GM19372 (cell line): ENCODE measurements at regions not wholly inside any gene's neighbourhood (a gene's known extent, or its start where the extent isn't known, plus 50 kb on each side); places are given as distances from the start of the nearest gene placed in this dataset.

Experiments used
- ATAC-seq: cut with Tn5 transposase; IDR thresholded peaks from one replicate; pipeline ENCODE4 v1.9.1; 2021; ENCODE audit warnings: mild to moderate bottlenecking, low read depth, moderate library complexity; ENCODE audit not compliant: unreplicated experiment

DNA sequence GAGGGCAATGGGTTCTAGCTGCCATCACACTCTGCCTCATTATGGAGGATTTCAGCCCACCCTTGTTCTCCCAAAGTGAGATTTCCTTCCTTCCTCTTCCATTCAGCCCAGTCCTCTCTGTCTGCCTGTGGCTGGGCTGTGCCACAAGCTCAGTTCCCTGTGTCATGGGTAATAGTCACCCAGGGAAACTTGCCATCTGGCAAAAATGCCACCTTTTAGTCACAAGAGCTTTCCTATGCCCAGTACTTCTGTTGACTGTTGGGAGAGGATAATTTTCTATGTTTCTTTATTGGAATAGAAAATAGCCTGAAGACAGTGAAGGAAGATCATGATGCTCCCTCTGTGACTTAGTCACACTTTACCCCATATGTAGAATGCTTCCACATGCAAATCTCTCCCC lies 71.4 kb downstream of the TLR4 start:
- ATAC-seq: no peak

DNA sequence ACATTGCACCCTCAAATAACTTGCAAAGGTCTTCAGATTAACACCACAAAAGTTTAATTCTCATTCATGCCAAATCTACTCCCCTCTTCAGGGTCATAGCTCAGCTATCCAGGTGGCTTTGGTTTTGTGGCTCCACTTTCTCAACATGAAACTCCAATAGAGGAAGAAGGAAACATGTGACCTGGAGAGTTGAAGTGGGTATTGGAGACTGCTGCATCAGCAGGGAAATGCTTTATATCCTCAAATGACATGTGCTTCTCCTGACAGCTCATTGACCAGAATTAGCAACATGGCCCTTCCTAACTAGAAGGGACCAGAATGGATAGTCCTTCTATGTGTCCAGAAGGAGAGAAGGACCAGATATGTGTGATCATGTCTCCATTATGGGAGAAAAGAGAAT lies 73.6 kb downstream of the TLR4 start:
- ATAC-seq: no peak

GRCh38 chr9:117779760-117780159 lies 75.6 kb downstream of the TLR4 start:
- no peak for ATAC-seq

GRCh38 chr9:117782931-117783788 lies 79.0 kb downstream of the TLR4 start:
- ATAC-seq: peak; percentile 71

DNA sequence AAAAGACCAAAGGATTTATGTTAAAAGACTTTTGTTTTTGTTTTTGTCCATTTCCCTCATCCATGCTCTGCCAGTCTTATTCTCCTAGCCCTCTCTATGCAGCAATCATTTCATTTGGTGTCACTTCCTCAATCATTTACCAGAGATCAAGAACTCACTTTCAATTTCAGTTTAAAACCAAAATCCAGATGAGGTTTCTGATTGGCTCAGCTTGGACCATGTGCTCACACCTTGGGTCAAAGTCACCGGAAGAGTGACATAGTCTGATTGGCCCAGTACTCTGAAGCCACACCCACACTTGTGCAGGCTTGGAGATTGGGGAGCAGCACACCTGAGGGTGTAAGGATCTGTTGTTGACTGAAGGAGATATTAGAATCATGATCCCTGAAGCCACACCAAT lies 79.6 kb downstream of the TLR4 start:
- ATAC-seq: peak; percentile 75

GRCh38 chr9:117784996-117785395 lies 80.8 kb downstream of the TLR4 start:
- no peak for ATAC-seq

DNA sequence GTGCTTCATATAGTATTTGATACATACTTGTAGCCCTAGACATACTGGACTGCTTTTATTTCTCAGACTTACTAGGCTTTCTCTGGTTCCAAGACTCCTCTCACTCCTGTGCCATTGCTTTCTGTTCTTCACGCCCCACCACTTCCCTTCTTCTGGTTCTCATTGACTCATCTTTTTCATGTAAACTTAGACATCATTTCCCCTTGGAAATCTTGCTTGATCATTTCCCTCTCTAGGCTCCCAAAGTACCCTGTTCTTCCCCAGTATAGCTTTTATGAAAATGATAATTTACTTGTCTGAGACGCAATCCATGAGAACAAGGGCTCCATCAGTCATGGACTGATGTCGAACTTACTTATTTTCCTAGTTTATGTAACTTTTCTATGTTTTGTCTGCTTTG lies 83.5 kb downstream of the TLR4 start:
- no peak for ATAC-seq

- no peak for ATAC-seq
Observed at GRCh38 chr9:117795271-117795670, 91.1 kb downstream of the TLR4 start.

GRCh38 chr9:117796681-117797080 lies 92.5 kb downstream of the TLR4 start:
- ATAC-seq: no peak

DNA sequence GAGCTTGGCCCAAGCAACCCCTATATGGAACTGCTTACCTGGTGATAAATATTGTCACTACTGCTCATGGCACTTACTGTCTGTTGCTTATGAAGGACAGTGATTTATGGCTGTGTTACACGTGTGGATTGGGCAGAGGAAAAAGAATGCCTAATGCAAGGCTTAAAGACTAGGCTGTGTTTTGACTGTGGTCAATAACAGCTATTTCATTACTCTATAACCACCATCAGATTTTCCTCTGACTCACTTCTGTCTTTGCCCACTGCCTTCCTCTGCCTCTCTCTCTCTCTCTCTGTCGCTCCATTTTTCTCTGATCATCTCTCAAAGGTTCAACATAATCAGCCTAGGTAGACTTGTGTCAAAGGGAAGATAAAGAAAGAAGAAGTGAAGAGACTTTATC lies 96.2 kb downstream of the TLR4 start:
- ATAC-seq: no peak

DNA sequence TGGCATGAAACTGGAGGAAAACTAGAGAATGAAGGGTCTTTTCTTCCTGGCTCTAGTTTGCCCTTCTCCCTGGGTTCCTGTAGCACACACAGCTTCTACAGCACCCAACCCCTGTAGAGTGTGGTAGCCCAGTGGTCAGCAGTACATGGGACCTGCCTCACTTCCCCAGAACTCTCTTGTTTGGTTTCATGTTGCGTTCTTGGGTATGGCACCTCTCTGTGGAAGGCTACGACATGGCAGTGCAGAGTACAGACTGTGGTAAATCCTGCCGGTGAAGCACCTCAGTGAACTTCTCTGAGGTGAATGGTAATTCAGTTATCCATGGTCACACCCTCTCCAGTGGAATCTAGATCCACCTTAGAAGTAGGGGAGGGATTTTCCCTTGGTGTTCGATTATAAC lies 105.5 kb downstream of the TLR4 start:
- no peak for ATAC-seq

- ATAC-seq: no peak
Observed at GRCh38 chr9:117815315-117815714, 111.1 kb downstream of the TLR4 start.

DNA sequence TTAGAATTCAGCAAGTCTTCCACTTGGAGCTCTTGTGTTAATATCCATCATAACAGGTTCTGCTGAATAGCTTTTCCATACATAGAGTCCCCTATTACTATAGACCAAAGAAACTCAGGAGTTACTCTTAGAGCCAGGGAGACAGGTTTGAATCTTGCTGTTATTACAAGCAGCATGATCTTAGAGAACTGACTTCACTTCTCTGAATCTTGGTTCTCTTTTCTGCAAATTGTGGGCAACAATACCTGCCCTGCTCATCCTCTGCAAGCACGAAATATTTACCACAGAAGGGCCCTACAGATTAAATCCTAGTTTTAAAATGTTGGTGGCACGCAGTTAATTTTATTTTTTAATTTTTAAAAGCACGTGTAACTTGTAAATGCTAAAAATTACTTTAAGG lies 111.7 kb downstream of the TLR4 start:
- ATAC-seq: no peak

- no peak for ATAC-seq
Observed at GRCh38 chr9:117821954-117822353, 117.8 kb downstream of the TLR4 start.

DNA sequence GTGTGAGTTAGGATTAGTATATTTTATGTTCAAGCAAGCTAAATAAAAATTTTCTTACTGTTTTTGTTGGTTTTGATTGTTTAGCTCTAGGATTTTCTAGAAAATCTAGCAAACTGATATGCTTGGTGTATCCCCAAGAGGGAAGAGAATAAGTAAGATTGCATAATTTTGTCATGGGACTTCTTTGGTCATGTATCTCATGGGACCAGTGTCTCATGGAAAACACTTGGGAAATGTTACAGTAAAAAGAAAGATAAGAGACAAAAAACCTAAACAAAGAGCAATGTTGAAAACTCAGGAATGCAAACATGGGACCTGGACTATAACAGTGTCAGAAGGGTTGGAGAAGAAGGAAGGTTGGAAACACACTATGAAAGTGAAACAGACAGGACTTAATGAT lies 119.4 kb downstream of the TLR4 start:
- no peak for ATAC-seq

- peak; percentile 97 for ATAC-seq
Observed at GRCh38 chr9:117825609-117826347, 121.6 kb downstream of the TLR4 start.

GRCh38 chr9:117826837-117827236 lies 122.6 kb downstream of the TLR4 start:
- ATAC-seq: no peak

GRCh38 chr9:117827456-117827855 lies 123.3 kb downstream of the TLR4 start:
- ATAC-seq: no peak

DNA sequence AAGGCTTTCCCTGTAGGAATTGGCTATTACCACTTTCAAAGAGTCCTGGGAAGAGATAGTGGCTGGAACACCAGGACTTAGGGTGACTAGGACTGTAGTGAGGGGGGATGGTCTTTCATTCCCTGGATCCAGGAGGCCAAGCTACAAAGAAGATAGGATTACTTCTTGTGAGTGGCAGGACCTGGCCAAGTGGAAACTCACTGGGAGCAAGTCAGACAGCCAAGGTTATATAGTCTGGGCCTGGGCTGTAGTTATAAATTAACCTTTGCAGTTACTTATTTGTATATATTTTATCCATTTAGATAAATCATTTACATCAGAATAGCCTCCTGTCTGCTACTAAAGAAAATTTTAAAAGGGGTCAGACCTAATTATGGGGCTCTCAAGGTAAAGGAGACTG lies 124.3 kb downstream of the TLR4 start:
- no peak for ATAC-seq

GRCh38 chr9:117835798-117836197 lies 131.6 kb downstream of the TLR4 start:
- ATAC-seq: no peak

- ATAC-seq: no peak
Observed at GRCh38 chr9:117839862-117840261, 135.7 kb downstream of the TLR4 start.
